NCI-H524 (cell line): ENCODE measurements at regions not wholly inside any gene's neighbourhood (a gene's known extent, or its start where the extent isn't known, plus 50 kb on each side); places are given as distances from the start of the nearest gene placed in this dataset.

ENCODE experiments used
- DNase-seq, 2 experiments: peaks; one replicate each; lab custom pipeline; 2025; lab: John Stamatoyannopoulos, UW

GRCh38 chr9:93730217-93730616 is 153.8 kb downstream of the PHF2 start:
- no peak for DNase-seq
